Fibroblast of villous mesenchyme (primary cell): ENCODE measurements at regions not wholly inside any gene's neighbourhood (a gene's known extent, or its start where the extent isn't known, plus 50 kb on each side); places are given as distances from the start of the nearest gene placed in this dataset.

Source experiments
- DNase-seq: peaks from one replicate; pipeline ENCODE4 v3.0.0-alpha.2; 2010; ENCODE audit warnings: low read depth
- H3K4me3 ChIP-seq: 2 replicates; pipeline ENCODE4 v1.5.1; 2011; ENCODE audit warnings: low read depth, mild to moderate bottlenecking, low read length
- CTCF ChIP-seq: IDR thresholded peaks from 2 replicates; pipeline ENCODE4 v1.5.1; 2012; ENCODE audit warnings: low read depth, mild to moderate bottlenecking, low read length; ENCODE audit not compliant: insufficient read depth

GRCh38 chr1:63214553-63214952 lies 107.8 kb upstream of the FOXD3 start:
- no peak for TF ChIP-seq CTCF
- H3K4me3 ChIP-seq: no peak overlapping the region
- no peak for DNase-seq

- DNase-seq: no peak
- TF ChIP-seq CTCF: no peak
- H3K4me3 ChIP-seq: no peak overlapping the region
These were observed 98.9 kb upstream of the FOXD3 start for GRCh38 chr1:63223426-63223825.

GRCh38 chr1:63230722-63231121 lies 91.6 kb upstream of the FOXD3 start:
- no peak for TF ChIP-seq CTCF
- no peak for DNase-seq
- no peak overlapping the region for H3K4me3 ChIP-seq

- no peak overlapping the region for H3K4me3 ChIP-seq
- DNase-seq: no peak
- TF ChIP-seq CTCF: no peak
These were observed 83.6 kb upstream of the FOXD3 start for GRCh38 chr1:63238721-63239120.

GRCh38 chr1:63245186-63245585 lies 77.2 kb upstream of the FOXD3 start:
- H3K4me3 ChIP-seq: no peak overlapping the region
- no peak for TF ChIP-seq CTCF
- no peak for DNase-seq

- TF ChIP-seq CTCF: no peak
- DNase-seq: no peak
- no peak overlapping the region for H3K4me3 ChIP-seq
These were observed 74.2 kb upstream of the FOXD3 start for GRCh38 chr1:63248216-63248615.

- no peak overlapping the region for H3K4me3 ChIP-seq
- no peak for TF ChIP-seq CTCF
- DNase-seq: peak; percentile 4
These were observed 67.2 kb upstream of the FOXD3 start for GRCh38 chr1:63255153-63255552.
